Gastroesophageal sphincter (tissue), 3 donors: ENCODE measurements at regions not wholly inside any gene's neighbourhood (a gene's known extent, or its start where the extent isn't known, plus 50 kb on each side); places are given as distances from the start of the nearest gene placed in this dataset.

ENCODE experiments used
- EP300 ChIP-seq: sonication (generic); formaldehyde crosslinking; IDR thresholded peaks from one replicate; pipeline ENCODE4 v1.6.1; 2017; ENCODE audit warnings: antibody characterized with exemption, mild to moderate bottlenecking
- POLR2A ChIP-seq, 2 donors: fragments of 450-650 bp; IDR thresholded peaks; one replicate each; pipeline ENCODE4 v1.6.1; 2017; ENCODE audit warnings: antibody characterized with exemption in 2 of 2, mild to moderate bottlenecking in 2 of 2, moderate library complexity in 1 of 2
- POLR2AphosphoS5 ChIP-seq: sonication (generic); formaldehyde crosslinking; IDR thresholded peaks from one replicate; pipeline ENCODE4 v1.6.1; 2017; ENCODE audit warnings: antibody characterized with exemption
- TF ChIP-seq, protein P1 (sequence below), 4 experiments: fragments of 200-600 bp in 2 of 4; fragments of 450-650 bp in 2 of 4; sonication (generic) in 1 of 4; IDR thresholded peaks; one replicate each; pipeline ENCODE4 v1.5.1; 2017 to 2019; ENCODE audit warnings: antibody characterized with exemption in 4 of 4, mild to moderate bottlenecking in 2 of 4, moderate library complexity in 2 of 4

DNA sequence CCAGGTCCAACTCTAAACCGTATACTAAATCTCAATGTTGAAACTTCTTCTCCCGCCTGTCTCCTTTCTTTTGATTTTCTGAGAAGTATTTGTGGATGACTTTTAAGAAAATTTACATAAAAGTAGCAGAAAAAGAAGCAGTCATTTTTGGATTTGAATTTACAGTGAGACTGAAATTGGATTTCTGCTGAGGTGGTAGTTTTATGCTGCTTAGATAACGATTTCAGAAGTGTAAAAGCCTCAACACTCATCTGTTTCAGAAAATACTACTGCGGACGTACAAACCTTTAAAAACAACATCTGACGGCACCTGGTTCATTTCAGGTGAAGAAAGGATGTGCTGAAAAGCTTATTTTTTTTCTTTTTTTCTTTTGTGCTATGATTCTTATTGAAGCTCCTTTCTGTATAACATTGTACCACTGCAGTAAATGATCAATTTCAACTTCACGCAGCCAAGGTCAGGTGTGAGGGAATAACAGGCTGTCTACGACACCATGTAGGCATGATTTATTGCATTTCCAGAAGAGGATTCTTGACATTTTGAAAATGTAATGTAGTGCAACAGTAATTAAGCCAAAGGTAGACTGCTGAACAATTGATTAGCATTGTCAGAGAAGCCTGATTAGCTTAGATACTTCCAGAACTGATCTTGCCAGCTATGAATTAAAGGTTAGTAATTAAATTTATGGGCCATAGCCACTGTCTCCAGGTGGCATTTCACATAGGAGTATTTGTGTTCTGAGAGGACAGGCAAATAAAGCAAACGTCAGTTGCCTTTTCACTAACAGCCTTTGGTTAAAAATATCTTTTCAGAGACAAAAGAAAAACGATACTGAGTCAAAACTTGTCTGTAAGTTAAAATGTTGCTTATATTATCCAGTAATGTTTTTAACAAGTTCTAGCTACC lies 134.6 kb upstream of the KBTBD8 start:
- TF ChIP-seq, protein P1, sequence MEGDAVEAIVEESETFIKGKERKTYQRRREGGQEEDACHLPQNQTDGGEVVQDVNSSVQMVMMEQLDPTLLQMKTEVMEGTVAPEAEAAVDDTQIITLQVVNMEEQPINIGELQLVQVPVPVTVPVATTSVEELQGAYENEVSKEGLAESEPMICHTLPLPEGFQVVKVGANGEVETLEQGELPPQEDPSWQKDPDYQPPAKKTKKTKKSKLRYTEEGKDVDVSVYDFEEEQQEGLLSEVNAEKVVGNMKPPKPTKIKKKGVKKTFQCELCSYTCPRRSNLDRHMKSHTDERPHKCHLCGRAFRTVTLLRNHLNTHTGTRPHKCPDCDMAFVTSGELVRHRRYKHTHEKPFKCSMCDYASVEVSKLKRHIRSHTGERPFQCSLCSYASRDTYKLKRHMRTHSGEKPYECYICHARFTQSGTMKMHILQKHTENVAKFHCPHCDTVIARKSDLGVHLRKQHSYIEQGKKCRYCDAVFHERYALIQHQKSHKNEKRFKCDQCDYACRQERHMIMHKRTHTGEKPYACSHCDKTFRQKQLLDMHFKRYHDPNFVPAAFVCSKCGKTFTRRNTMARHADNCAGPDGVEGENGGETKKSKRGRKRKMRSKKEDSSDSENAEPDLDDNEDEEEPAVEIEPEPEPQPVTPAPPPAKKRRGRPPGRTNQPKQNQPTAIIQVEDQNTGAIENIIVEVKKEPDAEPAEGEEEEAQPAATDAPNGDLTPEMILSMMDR (IDR thresholded peaks at IDR 0.05): no peak
- TF ChIP-seq EP300 (no peak), POLR2A (IDR thresholded peaks at IDR 0.05) (no peak), POLR2AphosphoS5 (no peak)
